Adipocyte (in vitro differentiated cells): ENCODE measurements at regions not wholly inside any gene's neighbourhood (a gene's known extent, or its start where the extent isn't known, plus 50 kb on each side); places are given as distances from the start of the nearest gene placed in this dataset.

Experiments used
- DNase-seq: peaks from one replicate; pipeline ENCODE4 v3.0.0-alpha.2; 2015; ENCODE audit warnings: low read depth
- H3K27me3 ChIP-seq: replicated peaks from 2 replicates; pipeline ENCODE4 v1.7.0; 2013; ENCODE audit warnings: mild to moderate bottlenecking, low read length, moderate library complexity; ENCODE audit not compliant: control insufficient read depth, insufficient read depth
- H3K36me3 ChIP-seq: 2 replicates; pipeline ENCODE4 v1.7.0; 2013; ENCODE audit warnings: low read length, mild to moderate bottlenecking, moderate library complexity; ENCODE audit not compliant: control insufficient read depth, insufficient read depth, severe bottlenecking
- H3K4me1 ChIP-seq: 2 replicates; pipeline ENCODE4 v1.7.0; 2013; ENCODE audit warnings: mild to moderate bottlenecking, low read length, moderate library complexity; ENCODE audit not compliant: control insufficient read depth, insufficient read depth
- H3K4me3 ChIP-seq: 2 replicates; pipeline ENCODE4 v1.7.0; 2013; ENCODE audit warnings: mild to moderate bottlenecking, low read length, moderate library complexity
- H3K9ac ChIP-seq: 2 replicates; pipeline ENCODE4 v1.7.0; 2013; ENCODE audit warnings: mild to moderate bottlenecking, low read length, moderate library complexity
- H3K9me3 ChIP-seq: 2 replicates; pipeline ENCODE4 v1.7.0; 2013; ENCODE audit warnings: mild to moderate bottlenecking, low read length, moderate library complexity; ENCODE audit not compliant: control insufficient read depth

DNA sequence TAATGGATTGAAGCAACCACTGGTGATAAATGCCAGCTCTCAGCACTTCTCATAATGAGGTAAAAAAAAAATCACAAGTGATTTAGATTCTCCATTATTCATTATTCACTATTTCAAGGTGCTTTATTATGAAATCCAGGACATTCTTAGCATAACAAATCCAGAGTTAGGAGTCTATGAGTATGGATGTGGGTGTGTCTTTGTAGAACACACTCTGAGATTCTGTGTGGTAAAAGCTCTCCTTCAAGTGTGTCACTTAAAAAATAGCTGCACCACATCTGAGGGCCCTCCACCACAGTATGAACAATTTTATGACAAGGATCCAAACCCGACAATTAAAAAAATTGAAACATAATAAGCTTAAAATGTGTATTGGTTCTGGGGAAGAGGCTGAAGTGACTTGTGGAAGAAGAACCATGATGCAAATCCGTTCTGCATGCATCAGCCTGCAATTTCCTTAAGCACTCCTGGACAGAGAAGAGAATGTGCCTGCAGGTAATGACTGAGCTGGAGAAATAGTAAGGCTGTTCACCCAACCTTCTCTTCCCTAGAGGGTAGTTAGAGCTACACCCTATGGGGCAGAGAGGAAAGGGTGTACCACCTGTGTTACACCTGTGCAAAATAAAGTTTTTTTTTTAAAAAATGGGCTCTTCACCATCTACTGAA is 488.5 kb upstream of the MGAT4C start:
- Histone ChIP-seq H3K4me3 (no peak overlapping the region), H3K4me1 (no peaks in the 10 kb centered on the region), H3K36me3 (no peaks in the 10 kb centered on the region), H3K9me3 (no peaks in the 10 kb centered on the region), H3K27me3 (no peaks in the 10 kb centered on the region), H3K9ac (no peak overlapping the region)
- no peak for DNase-seq

DNA sequence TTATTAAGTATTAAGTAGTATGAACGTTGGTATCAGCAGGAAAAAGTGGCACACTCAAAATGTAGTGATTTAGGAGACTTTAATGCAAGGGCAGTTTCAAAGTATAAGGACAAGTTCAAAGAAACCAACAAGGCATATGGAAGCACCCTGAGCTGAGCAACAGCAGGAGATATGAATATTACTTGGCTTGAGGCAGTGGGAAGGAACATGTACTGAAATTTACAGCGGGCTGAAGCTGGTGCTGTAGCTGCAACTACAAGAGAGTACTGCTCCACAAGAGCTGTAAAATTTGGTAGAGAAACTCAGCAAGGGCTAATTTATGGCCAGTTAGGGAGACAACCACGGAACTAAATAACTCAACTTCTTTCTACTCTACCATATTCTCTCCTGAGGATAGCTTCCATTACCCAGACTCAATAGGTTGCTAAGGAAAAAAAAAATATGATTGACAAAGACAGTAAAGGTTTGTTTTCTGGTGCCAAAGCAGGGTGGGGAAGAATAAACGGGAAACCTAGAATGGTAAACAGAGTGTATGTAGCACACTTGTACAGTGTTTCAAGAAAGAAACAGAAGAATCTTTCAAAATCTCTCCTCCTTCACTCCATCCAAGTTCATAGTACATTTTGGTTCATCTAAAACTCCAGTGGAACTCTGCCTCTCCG is 487.8 kb upstream of the MGAT4C start:
- no peaks in the 10 kb centered on the region for H3K27me3 ChIP-seq
- H3K9me3 ChIP-seq, result no peaks in the 10 kb centered on the region
- H3K36me3 ChIP-seq, result no peaks in the 10 kb centered on the region
- H3K9ac ChIP-seq, result no peak overlapping the region
- no peak overlapping the region for H3K4me3 ChIP-seq
- DNase-seq, result no peak
- H3K4me1 ChIP-seq, result no peaks in the 10 kb centered on the region

DNA sequence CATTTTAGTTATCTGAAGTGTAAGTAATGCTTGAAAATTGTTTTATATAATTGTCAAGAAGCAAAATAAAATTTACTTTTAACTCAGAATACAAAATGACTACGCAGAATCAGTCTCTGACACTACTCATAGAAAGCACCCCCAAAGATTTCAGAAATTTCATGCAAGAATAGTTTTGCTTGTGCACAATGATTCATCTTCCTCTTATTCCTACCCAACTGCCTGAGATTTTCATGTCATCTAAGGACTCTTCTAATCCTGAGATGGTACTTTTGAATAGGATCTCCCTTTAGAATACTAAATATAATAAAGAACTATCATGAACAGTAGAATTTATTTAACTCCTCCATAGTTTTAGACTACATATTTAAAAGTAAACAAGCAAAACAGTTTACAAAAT is 485.3 kb upstream of the MGAT4C start:
- Histone ChIP-seq H3K36me3 (no peaks in the 10 kb centered on the region), H3K9me3 (no peaks in the 10 kb centered on the region), H3K4me1 (no peaks in the 10 kb centered on the region), H3K4me3 (no peak overlapping the region), H3K9ac (no peak overlapping the region), H3K27me3 (no peaks in the 10 kb centered on the region)
- DNase-seq, result peak; percentile 14

DNA sequence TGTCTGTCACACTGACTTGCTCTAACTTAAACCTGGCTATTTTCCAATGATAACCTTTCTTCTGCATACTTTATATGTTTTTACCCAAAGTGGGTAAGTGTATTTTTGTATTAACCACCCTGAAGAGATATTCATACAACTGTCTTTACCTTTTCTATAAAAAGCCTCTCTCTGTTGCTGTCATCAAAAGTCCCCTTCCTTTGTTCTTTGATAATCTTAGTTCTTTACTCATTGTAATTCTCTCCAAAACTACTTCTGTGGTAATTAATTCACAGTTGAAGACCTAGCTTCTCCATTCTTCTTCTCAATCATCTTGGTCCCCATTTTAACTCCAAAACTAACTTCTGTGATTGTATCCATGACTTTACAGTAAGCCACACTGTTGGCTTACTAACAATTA is 479.7 kb upstream of the MGAT4C start:
- no peaks in the 10 kb centered on the region for H3K9me3 ChIP-seq
- no peak overlapping the region for H3K4me3 ChIP-seq
- no peaks in the 10 kb centered on the region for H3K4me1 ChIP-seq
- H3K36me3 ChIP-seq, result no peaks in the 10 kb centered on the region
- H3K27me3 ChIP-seq, result no peaks in the 10 kb centered on the region
- DNase-seq, result no peak
- no peak overlapping the region for H3K9ac ChIP-seq

DNA sequence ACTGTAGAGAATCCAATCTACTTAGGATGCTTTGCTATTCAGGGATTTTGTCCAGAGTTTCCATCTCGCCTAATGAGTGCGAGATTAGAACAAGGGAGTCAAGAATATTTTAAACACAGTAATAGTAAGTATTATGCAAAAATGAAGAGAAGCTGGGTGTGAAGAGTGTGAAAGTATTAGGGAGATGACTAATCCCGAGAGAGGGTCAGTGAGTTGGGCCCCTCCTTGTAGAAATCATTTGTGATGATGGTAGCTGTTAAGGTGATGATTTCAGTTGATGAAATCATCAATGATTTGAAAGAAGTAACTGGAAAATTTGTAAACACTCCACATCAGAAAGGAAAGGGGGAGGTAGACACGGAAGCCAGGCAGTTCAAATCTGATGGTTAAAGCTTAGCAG is 478.9 kb upstream of the MGAT4C start:
- Histone ChIP-seq H3K9ac (no peak overlapping the region), H3K4me1 (no peaks in the 10 kb centered on the region), H3K4me3 (no peak overlapping the region), H3K27me3 (no peaks in the 10 kb centered on the region), H3K9me3 (no peaks in the 10 kb centered on the region), H3K36me3 (no peaks in the 10 kb centered on the region)
- DNase-seq, result no peak

DNA sequence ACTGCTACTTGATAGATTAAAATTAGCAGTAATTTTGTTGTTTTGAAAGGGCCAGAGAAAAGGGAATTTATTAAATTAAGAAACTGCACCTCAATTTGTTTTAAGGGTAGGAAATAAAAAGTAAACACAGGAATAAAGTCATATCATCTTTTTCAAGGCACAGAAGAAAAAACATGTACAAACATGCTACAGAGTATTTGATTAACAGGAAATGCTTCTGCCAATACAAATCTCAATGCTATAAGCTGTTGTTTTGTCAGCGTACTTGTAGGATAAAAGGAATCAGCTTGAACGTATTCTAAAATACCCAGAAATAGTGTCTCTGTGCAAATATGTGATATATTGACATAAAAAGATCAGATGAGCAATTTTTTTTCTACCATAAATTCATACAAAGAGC is 474.0 kb upstream of the MGAT4C start:
- no peaks in the 10 kb centered on the region for H3K9me3 ChIP-seq
- no peak overlapping the region for H3K4me3 ChIP-seq
- H3K36me3 ChIP-seq, result no peaks in the 10 kb centered on the region
- DNase-seq, result no peak
- H3K4me1 ChIP-seq, result peaks cover 6% of the 10 kb centered on the region
- no peaks in the 10 kb centered on the region for H3K27me3 ChIP-seq
- no peak overlapping the region for H3K9ac ChIP-seq

DNA sequence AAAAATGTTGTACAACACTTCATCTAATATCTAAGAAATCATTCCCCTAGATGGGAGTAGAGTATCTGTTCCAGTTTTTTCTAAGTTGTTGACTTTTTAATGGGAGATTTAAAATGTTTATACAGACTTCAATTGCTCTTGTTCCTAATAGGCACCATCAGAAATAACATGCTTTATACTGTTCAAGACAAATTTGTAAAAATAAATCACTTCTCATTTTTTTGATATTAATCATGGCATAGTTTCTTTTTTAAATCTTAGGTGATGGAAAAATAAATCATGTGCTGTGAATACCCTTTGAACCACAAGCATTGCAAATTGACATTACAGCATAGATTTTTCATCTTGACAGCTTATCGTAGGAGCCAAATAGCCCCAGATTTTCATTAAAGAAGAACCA is 473.5 kb upstream of the MGAT4C start:
- no peak overlapping the region for H3K4me3 ChIP-seq
- H3K4me1 ChIP-seq, result peaks cover 6% of the 10 kb centered on the region
- no peaks in the 10 kb centered on the region for H3K36me3 ChIP-seq
- no peak for DNase-seq
- no peaks in the 10 kb centered on the region for H3K9me3 ChIP-seq
- H3K27me3 ChIP-seq, result no peaks in the 10 kb centered on the region
- H3K9ac ChIP-seq, result no peak overlapping the region

DNA sequence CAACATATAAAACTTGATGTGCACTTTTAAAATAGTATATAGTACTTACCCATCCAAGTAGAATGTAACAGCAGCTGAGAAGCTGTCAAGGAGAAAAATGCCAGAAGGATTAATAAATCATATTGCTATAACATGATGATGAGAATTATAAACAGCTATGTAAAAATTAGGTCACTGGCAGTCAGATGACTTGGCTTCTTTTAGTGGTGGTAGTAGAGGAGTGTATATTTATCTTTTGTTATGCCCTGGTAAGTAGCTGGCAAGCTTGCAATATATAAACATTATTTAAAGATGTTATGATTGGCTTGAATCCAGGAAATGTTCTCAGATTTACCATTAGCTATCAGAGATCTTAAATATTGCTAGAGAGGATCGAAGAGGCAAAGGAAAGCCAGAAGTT is 471.0 kb upstream of the MGAT4C start:
- no peak overlapping the region for H3K4me3 ChIP-seq
- no peaks in the 10 kb centered on the region for H3K9me3 ChIP-seq
- no peaks in the 10 kb centered on the region for H3K36me3 ChIP-seq
- peaks cover 6% of the 10 kb centered on the region for H3K4me1 ChIP-seq
- peak; percentile 62 for DNase-seq
- no peak overlapping the region for H3K9ac ChIP-seq
- no peaks in the 10 kb centered on the region for H3K27me3 ChIP-seq

DNA sequence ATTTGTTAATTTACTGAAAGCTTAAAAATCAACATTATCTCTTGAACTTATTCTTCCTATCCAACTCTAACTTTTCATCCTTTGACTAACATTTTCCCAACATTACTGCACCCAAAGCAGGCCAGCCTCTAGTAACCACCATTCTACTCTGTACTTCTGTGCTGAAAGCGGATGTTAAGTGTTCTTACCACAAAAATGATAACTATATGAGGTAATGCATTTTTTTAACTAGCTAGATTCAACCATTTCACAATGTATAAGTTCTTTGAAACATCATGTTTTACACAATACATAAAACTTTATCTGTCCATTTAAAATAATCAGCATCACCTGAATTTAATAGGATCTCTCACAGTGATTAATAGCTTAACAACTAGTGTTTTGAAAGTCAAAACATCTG is 468.5 kb upstream of the MGAT4C start:
- H3K4me1 ChIP-seq, result peaks cover 6% of the 10 kb centered on the region
- no peaks in the 10 kb centered on the region for H3K36me3 ChIP-seq
- H3K27me3 ChIP-seq, result no peaks in the 10 kb centered on the region
- DNase-seq, result peak; percentile 78
- H3K9me3 ChIP-seq, result no peaks in the 10 kb centered on the region
- H3K4me3 ChIP-seq, result no peak overlapping the region
- H3K9ac ChIP-seq, result no peak overlapping the region

DNA sequence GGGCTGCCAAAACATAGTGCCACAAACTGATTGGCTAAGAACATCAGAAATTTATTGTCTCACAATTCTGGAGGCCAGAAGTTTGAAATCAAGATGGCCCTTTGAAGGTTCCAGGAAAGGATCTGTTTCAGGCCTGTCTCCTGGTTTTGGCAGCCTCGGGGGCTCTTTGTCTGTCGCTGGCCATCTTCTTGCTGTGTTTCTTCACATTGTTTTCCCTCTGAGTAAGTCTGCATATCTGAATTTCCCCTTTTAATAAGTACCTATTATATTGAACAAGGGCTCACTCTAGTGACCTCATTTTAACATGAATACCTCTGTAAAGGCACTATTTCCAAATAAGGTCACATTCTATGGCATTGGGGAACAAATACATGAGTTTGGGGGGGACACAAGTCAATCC is 467.1 kb upstream of the MGAT4C start:
- no peak for DNase-seq
- Histone ChIP-seq H3K9me3 (peaks cover 7% of the 10 kb centered on the region), H3K36me3 (no peaks in the 10 kb centered on the region), H3K4me1 (peaks cover 6% of the 10 kb centered on the region), H3K9ac (no peak overlapping the region), H3K4me3 (no peak overlapping the region), H3K27me3 (no peaks in the 10 kb centered on the region)

DNA sequence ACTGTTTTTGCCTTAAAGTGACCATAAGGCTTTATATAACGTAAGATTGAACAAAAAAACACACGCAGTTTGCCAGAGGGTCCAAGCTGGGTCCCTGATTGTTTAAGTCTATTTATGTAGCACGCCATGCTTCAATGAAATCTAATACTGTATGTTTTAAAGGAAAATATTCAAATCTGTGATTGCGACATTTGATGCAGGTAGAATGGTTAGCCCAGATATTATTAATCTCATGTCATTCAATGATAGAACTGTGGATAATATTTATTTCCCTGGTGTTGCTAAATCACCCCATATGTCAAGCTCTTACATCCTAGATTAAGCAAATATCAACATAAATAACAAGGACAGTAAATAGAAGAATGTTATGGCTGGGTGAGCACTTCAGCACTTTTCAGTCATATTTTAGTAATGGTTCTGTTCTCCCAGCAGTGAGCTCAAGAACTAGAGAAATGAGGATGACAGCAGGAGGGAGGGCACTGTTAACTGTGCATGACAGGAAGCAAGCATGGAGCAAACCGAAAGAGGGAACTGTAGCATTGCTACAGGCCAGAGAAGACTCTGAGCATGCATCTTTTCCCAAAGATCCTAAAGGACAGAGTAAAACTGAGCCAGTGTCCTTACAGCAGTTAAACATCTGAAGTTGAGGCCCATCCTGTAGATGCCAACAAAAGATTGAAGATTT is 465.7 kb upstream of the MGAT4C start:
- H3K4me1 ChIP-seq, result no peaks in the 10 kb centered on the region
- H3K9me3 ChIP-seq, result peaks cover 7% of the 10 kb centered on the region
- no peaks in the 10 kb centered on the region for H3K36me3 ChIP-seq
- no peaks in the 10 kb centered on the region for H3K27me3 ChIP-seq
- H3K4me3 ChIP-seq, result no peak overlapping the region
- DNase-seq, result no peak
- no peak overlapping the region for H3K9ac ChIP-seq
